Ramos (cell line): ENCODE measurements at regions not wholly inside any gene's neighbourhood (a gene's known extent, or its start where the extent isn't known, plus 50 kb on each side); places are given as distances from the start of the nearest gene placed in this dataset.

ENCODE experiments used
- in situ Hi-C: fragments of 300-500 bp; cut with MboI; formaldehyde crosslinking; loops from one replicate; pipeline ENCODE4 v1.14.3; 2022; ENCODE audit warnings: low sequenced_read_pairs; ENCODE audit not compliant: unreplicated experiment

- in situ Hi-C loops: no loop called here
Measured at GRCh38 chr2:41837610-41838009, 210.2 kb upstream of the PKDCC start.

GRCh38 chr2:41840702-41841551 lies 206.9 kb upstream of the PKDCC start:
- in situ Hi-C loops: no loop called here

GRCh38 chr2:41846962-41847361 lies 200.9 kb upstream of the PKDCC start:
- in situ Hi-C loops: no loop called here

GRCh38 chr2:41847744-41848441 lies 199.9 kb upstream of the PKDCC start:
- in situ Hi-C loops: no loop called here

GRCh38 chr2:41851554-41851953 lies 196.3 kb upstream of the PKDCC start:
- in situ Hi-C loops: no loop called here

- in situ Hi-C loops: no loop called here
Measured at GRCh38 chr2:41853427-41854191, 194.2 kb upstream of the PKDCC start.

GRCh38 chr2:41854227-41854626 lies 193.6 kb upstream of the PKDCC start:
- in situ Hi-C loops: no loop called here

- in situ Hi-C loops: no loop called here
Measured at GRCh38 chr2:41856946-41857345, 190.9 kb upstream of the PKDCC start.

GRCh38 chr2:41859615-41860514 lies 188.0 kb upstream of the PKDCC start:
- in situ Hi-C loops: no loop called here

GRCh38 chr2:41863062-41863461 lies 184.8 kb upstream of the PKDCC start:
- in situ Hi-C loops: no loop called here

GRCh38 chr2:41865263-41865662 lies 182.6 kb upstream of the PKDCC start:
- in situ Hi-C loops: loop anchor here (5.0 kb wide), 1 partner anchor 222 kb away; no protein-coding TSS in a partner anchor

GRCh38 chr2:41867553-41867952 lies 180.3 kb upstream of the PKDCC start:
- in situ Hi-C loops: loop anchor here (5.0 kb wide), 1 partner anchor 220 kb away; no protein-coding TSS in a partner anchor

GRCh38 chr2:41869542-41870264 lies 178.1 kb upstream of the PKDCC start:
- in situ Hi-C loops: loop anchor here (5.0 kb wide), 1 partner anchor 218 kb away; no protein-coding TSS in a partner anchor

- in situ Hi-C loops: no loop called here
Measured at GRCh38 chr2:41870265-41870585, 177.6 kb upstream of the PKDCC start.

GRCh38 chr2:41871080-41871479 lies 176.7 kb upstream of the PKDCC start:
- in situ Hi-C loops: no loop called here

- in situ Hi-C loops: no loop called here
Measured at GRCh38 chr2:41872646-41873045, 175.2 kb upstream of the PKDCC start.

GRCh38 chr2:41873102-41874031 lies 174.5 kb upstream of the PKDCC start:
- in situ Hi-C loops: no loop called here

GRCh38 chr2:41877114-41877678 lies 170.6 kb upstream of the PKDCC start:
- in situ Hi-C loops: no loop called here
